GM18499 (cell line): ENCODE measurements at regions not wholly inside any gene's neighbourhood (a gene's known extent, or its start where the extent isn't known, plus 50 kb on each side); places are given as distances from the start of the nearest gene placed in this dataset.

Experiments used
- ATAC-seq: cut with Tn5 transposase; IDR thresholded peaks from one replicate; pipeline ENCODE4 v1.9.1; 2021; ENCODE audit warnings: moderate number of reproducible peaks; ENCODE audit not compliant: insufficient read depth, unreplicated experiment

- ATAC-seq: no peak
Observed at GRCh38 chr5:138629392-138629791, 54.2 kb upstream of the HSPA9 start.

- no peak for ATAC-seq
Observed at GRCh38 chr5:138626333-138626944, 51.2 kb upstream of the HSPA9 start.

GRCh38 chr5:138625134-138625533, 49.9 kb upstream of the HSPA9 start:
- ATAC-seq: no peak
